ENCODE measurements at regions not wholly inside any gene's neighbourhood (a gene's known extent, or its start where the extent isn't known, plus 50 kb on each side); places are given as distances from the start of the nearest gene placed in this dataset.

- TF ChIP-seq, protein P1, sequence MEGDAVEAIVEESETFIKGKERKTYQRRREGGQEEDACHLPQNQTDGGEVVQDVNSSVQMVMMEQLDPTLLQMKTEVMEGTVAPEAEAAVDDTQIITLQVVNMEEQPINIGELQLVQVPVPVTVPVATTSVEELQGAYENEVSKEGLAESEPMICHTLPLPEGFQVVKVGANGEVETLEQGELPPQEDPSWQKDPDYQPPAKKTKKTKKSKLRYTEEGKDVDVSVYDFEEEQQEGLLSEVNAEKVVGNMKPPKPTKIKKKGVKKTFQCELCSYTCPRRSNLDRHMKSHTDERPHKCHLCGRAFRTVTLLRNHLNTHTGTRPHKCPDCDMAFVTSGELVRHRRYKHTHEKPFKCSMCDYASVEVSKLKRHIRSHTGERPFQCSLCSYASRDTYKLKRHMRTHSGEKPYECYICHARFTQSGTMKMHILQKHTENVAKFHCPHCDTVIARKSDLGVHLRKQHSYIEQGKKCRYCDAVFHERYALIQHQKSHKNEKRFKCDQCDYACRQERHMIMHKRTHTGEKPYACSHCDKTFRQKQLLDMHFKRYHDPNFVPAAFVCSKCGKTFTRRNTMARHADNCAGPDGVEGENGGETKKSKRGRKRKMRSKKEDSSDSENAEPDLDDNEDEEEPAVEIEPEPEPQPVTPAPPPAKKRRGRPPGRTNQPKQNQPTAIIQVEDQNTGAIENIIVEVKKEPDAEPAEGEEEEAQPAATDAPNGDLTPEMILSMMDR (IDR thresholded peaks at IDR 0.05): no peak
- TF ChIP-seq POLR2A (IDR thresholded peaks at IDR 0.05) (no peak), EP300 (IDR thresholded peaks at IDR 0.05) (no peak)
Measured at GRCh38 chrX:117483950-117484349, 632.7 kb downstream of the KLHL13 start.
